Lower leg skin (tissue), 3 donors: ENCODE measurements at regions not wholly inside any gene's neighbourhood (a gene's known extent, or its start where the extent isn't known, plus 50 kb on each side); places are given as distances from the start of the nearest gene placed in this dataset.

ENCODE experiments used
- CTCF ChIP-seq, 3 donors: fragments of 450-650 bp; IDR thresholded peaks; one replicate each; pipeline ENCODE4 v1.5.1; 2016; ENCODE audit warnings: antibody characterized with exemption in 3 of 3, mild to moderate bottlenecking in 3 of 3, moderate library complexity in 2 of 3
- POLR2A ChIP-seq, 2 donors: fragments of 450-650 bp; IDR thresholded peaks; one replicate each; pipeline ENCODE4 v1.6.1; 2016 to 2017; ENCODE audit warnings: antibody characterized with exemption in 2 of 2, mild to moderate bottlenecking in 1 of 2, moderate library complexity in 1 of 2

GRCh38 chr14:34300882-34301734 lies 160.9 kb downstream of the SPTSSA start:
- TF ChIP-seq CTCF (IDR thresholded peaks at IDR 0.05): no peak
- TF ChIP-seq POLR2A (IDR thresholded peaks at IDR 0.05): no peak
